IMR-90 (cell line): ENCODE measurements at regions not wholly inside any gene's neighbourhood (a gene's known extent, or its start where the extent isn't known, plus 50 kb on each side); places are given as distances from the start of the nearest gene placed in this dataset.

Experiments
- ATAC-seq: fragments of 200-7000 bp; cut with Tn5 transposase; 2 replicates; pipeline ENCODE4 v1.9.1; 2020; ENCODE audit warnings: low read depth, mild to moderate bottlenecking, moderate library complexity
- BruUV-seq: library from RNA; stranded (reverse); fragments of 400-500 nt; replicated peaks from 2 replicates; lab custom pipeline; 2021; lab: Mats Ljungman, UMichigan
- CTCF ChIA-PET: fragments of 300-600 bp; formaldehyde crosslinking; extraction: SDS; loops from one replicate; lab custom pipeline; 2021; ENCODE audit warnings: antibody characterized with exemption; lab: Yijun Ruan, JAX
- POLR2A ChIA-PET: fragments of 300-600 bp; sonication (Branson Sonifier 250); formaldehyde crosslinking; loops from one replicate; lab custom pipeline; 2022; ENCODE audit warnings: antibody characterized with exemption; ENCODE audit not compliant: unreplicated experiment; lab: Charles Lee
- DNase-seq: peaks from one replicate; pipeline ENCODE4 v3.0.0; 2013
- H2AFZ ChIP-seq: replicated peaks from 2 replicates; pipeline ENCODE3; 2013; ENCODE audit warnings: low read length, mild to moderate bottlenecking; ENCODE audit not compliant: poor library complexity
- H2AK5ac ChIP-seq: 2 replicates; pipeline ENCODE4 v1.6.1; 2013; ENCODE audit warnings: low read depth, low read length, inconsistent platforms
- H2AK9ac ChIP-seq: replicated peaks from 2 replicates; pipeline ENCODE3; 2013; ENCODE audit warnings: mild to moderate bottlenecking, low read depth, low read length, moderate library complexity; ENCODE audit not compliant: poor library complexity
- H2BK120ac ChIP-seq: 2 replicates; pipeline ENCODE4 v1.6.1; 2013; ENCODE audit warnings: low read depth, low read length, inconsistent platforms
- H2BK15ac ChIP-seq: 3 replicates; pipeline ENCODE4 v1.6.1; 2013; ENCODE audit warnings: low read depth, low read length, inconsistent platforms
- H2BK20ac ChIP-seq: 2 replicates; pipeline ENCODE4 v1.6.1; 2013; ENCODE audit warnings: low read depth, mild to moderate bottlenecking, inconsistent platforms, low read length, moderate library complexity
- H2BK5ac ChIP-seq: 2 replicates; pipeline ENCODE4 v1.6.1; 2013; ENCODE audit warnings: mild to moderate bottlenecking, low read depth, low read length, inconsistent platforms; ENCODE audit not compliant: poor library complexity, severe bottlenecking
- H3K14ac ChIP-seq: replicated peaks from 2 replicates; pipeline ENCODE4 v1.6.1; 2013; ENCODE audit warnings: low read depth, low read length, inconsistent platforms
- H3K18ac ChIP-seq: 2 replicates; pipeline ENCODE4 v1.6.1; 2013; ENCODE audit warnings: low read depth, low read length, control low read depth
- H3K23ac ChIP-seq: 2 replicates; pipeline ENCODE4 v1.6.1; 2013; ENCODE audit warnings: low read depth, low read length, inconsistent platforms
- H3K27ac ChIP-seq: 2 replicates; pipeline ENCODE4 v1.5.1; 2013; ENCODE audit warnings: mild to moderate bottlenecking, control low read depth, low read length; ENCODE audit not compliant: insufficient read depth
- H3K27me3 ChIP-seq: 2 replicates; pipeline ENCODE4 v1.6.1; 2013; ENCODE audit warnings: low read length; ENCODE audit not compliant: control insufficient read depth, insufficient read depth
- H3K36me3 ChIP-seq: 2 replicates; pipeline ENCODE4 v1.6.1; 2013; ENCODE audit warnings: low read length, mixed read lengths; ENCODE audit not compliant: control insufficient read depth, insufficient read depth
- H3K4ac ChIP-seq: 2 replicates; pipeline ENCODE4 v1.6.1; 2013; ENCODE audit warnings: low read depth, low read length, inconsistent platforms
- H3K4me1 ChIP-seq: 2 replicates; pipeline ENCODE4 v1.6.1; 2013; ENCODE audit warnings: low read length, mixed read lengths; ENCODE audit not compliant: control insufficient read depth, insufficient read depth
- H3K4me2 ChIP-seq: 2 replicates; pipeline ENCODE4 v1.6.1; 2013; ENCODE audit warnings: low read depth, mild to moderate bottlenecking, control low read depth, low read length, moderate library complexity
- H3K4me3 ChIP-seq: 2 replicates; pipeline ENCODE4 v1.5.1; 2013; ENCODE audit warnings: low read depth, mild to moderate bottlenecking, control low read depth, low read length, moderate library complexity; ENCODE audit not compliant: insufficient read depth
- H3K56ac ChIP-seq: 2 replicates; pipeline ENCODE4 v1.6.1; 2013; ENCODE audit warnings: low read length, inconsistent platforms; ENCODE audit not compliant: insufficient read depth; ENCODE audit errors: extremely low read depth
- H3K79me1 ChIP-seq, 2 experiments: 2 replicates each; pipeline ENCODE4 v1.6.1; 2013; ENCODE audit warnings: low read length in 2 of 2, inconsistent platforms in 1 of 2, low read depth in 1 of 2
- H3K9ac ChIP-seq: 2 replicates; pipeline ENCODE4 v1.6.1; 2013; ENCODE audit warnings: low read depth, low read length, control low read depth
- H3K9me1 ChIP-seq: 2 replicates; pipeline ENCODE4 v1.6.1; 2013; ENCODE audit warnings: low read length, inconsistent platforms; ENCODE audit not compliant: insufficient read depth
- H3K9me3 ChIP-seq: 2 replicates; pipeline ENCODE4 v1.6.1; 2013; ENCODE audit warnings: low read length; ENCODE audit not compliant: control insufficient read depth, insufficient read depth
- H4K20me1 ChIP-seq: 2 replicates; pipeline ENCODE4 v1.6.1; 2013; ENCODE audit warnings: low read length, inconsistent platforms; ENCODE audit not compliant: insufficient read depth
- H4K5ac ChIP-seq: 2 replicates; pipeline ENCODE4 v1.6.1; 2013; ENCODE audit warnings: mild to moderate bottlenecking, low read depth, low read length, control low read depth
- H4K8ac ChIP-seq, 2 experiments: 2 replicates each; pipeline ENCODE4 v1.6.1; 2013; ENCODE audit warnings: low read depth in 2 of 2, low read length in 2 of 2, control low read depth in 1 of 2, inconsistent platforms in 1 of 2
- H4K91ac ChIP-seq: 2 replicates; pipeline ENCODE4 v1.6.1; 2013; ENCODE audit warnings: low read depth, low read length, inconsistent platforms; ENCODE audit not compliant: insufficient read depth
- BHLHE40 ChIP-seq: fragments of 150-350 bp; IDR thresholded peaks from 2 replicates; pipeline ENCODE4 v1.6.1; 2016; ENCODE audit warnings: mild to moderate bottlenecking, low read depth, low read length
- CEBPB ChIP-seq: IDR thresholded peaks from 2 replicates; pipeline ENCODE4 v1.6.1; 2012; ENCODE audit warnings: low read depth, low read length, improper control_type of control experiment
- CHD1 ChIP-seq: IDR thresholded peaks from 2 replicates; pipeline ENCODE4 v1.6.1; 2012; ENCODE audit warnings: low read depth, low read length, improper control_type of control experiment
- CTCF ChIP-seq: conservative IDR thresholded peaks from 2 replicates; pipeline ENCODE4 v1.5.1; 2012; ENCODE audit warnings: mild to moderate bottlenecking, low read depth, low read length, improper control_type of control experiment
- ELK1 ChIP-seq: fragments of 150-350 bp; IDR thresholded peaks from 2 replicates; pipeline ENCODE4 v1.6.1; 2016; ENCODE audit warnings: low read depth, mild to moderate bottlenecking, low read length, moderate library complexity, borderline replicate concordance
- FOS ChIP-seq: fragments of 150-350 bp; IDR thresholded peaks from 2 replicates; pipeline ENCODE4 v1.6.1; 2016; ENCODE audit warnings: low read depth, low read length
- MAFK ChIP-seq: IDR thresholded peaks from 2 replicates; pipeline ENCODE4 v1.6.1; 2012; ENCODE audit warnings: low read depth, low read length, improper control_type of control experiment
- MAZ ChIP-seq: IDR thresholded peaks from 2 replicates; pipeline ENCODE4 v1.6.1; 2012; ENCODE audit warnings: low read depth, mild to moderate bottlenecking, low read length, improper control_type of control experiment, moderate library complexity, borderline replicate concordance
- MXI1 ChIP-seq: IDR thresholded peaks from 2 replicates; pipeline ENCODE4 v1.6.1; 2012; ENCODE audit warnings: low read depth, mild to moderate bottlenecking, low read length, moderate library complexity, borderline replicate concordance
- NFE2L2 ChIP-seq: fragments of 150-350 bp; IDR thresholded peaks from 2 replicates; pipeline ENCODE4 v1.6.1; 2016; ENCODE audit warnings: low read depth, mild to moderate bottlenecking, low read length
- POLR2A ChIP-seq: IDR thresholded peaks from 2 replicates; pipeline ENCODE4 v1.6.1; 2012; ENCODE audit warnings: mild to moderate bottlenecking, low read depth, low read length
- RCOR1 ChIP-seq: IDR thresholded peaks from 2 replicates; pipeline ENCODE4 v1.6.1; 2012; ENCODE audit warnings: mild to moderate bottlenecking, low read length, improper control_type of control experiment; ENCODE audit not compliant: insufficient replicate concordance
- RFX5 ChIP-seq: IDR thresholded peaks from 2 replicates; pipeline ENCODE4 v1.8.0; 2012; ENCODE audit warnings: low read depth, mild to moderate bottlenecking, low read length, moderate library complexity
- SMC3 ChIP-seq: fragments of 150-350 bp; IDR thresholded peaks from 2 replicates; pipeline ENCODE4 v1.6.1; 2016; ENCODE audit warnings: low read depth, mild to moderate bottlenecking, antibody characterized with exemption, low read length, moderate library complexity
- USF2 ChIP-seq: fragments of 150-350 bp; IDR thresholded peaks from 2 replicates; pipeline ENCODE4 v1.6.1; 2017; ENCODE audit warnings: mild to moderate bottlenecking, antibody characterized with exemption, low read length, low read depth
- WGBS, 2 experiments: methylation state at CpG; one replicate each; pipeline versions ENCODE4 v1.1.5 to v1.1.7; 2013; ENCODE audit warnings: missing lambda C conversion rate in 2 of 2; ENCODE audit not compliant: insufficient read length in 1 of 2; ENCODE audit errors: extremely low coverage in 2 of 2; 5-methylcytosine and 5-hydroxymethylcytosine counted together
- dilution Hi-C: fragments of 300-500 bp; cut with HindIII; formaldehyde crosslinking; loops from one replicate; pipeline ENCODE4 v1.14.3; 2018; ENCODE audit warnings: low sequenced_read_pairs; ENCODE audit not compliant: unreplicated experiment
- in situ Hi-C: fragments of 300-500 bp; cut with MboI; formaldehyde crosslinking; loops from 3 replicates; pipeline ENCODE4 v1.14.3; 2019; ENCODE audit warnings: low sequenced_read_pairs, inconsistent platforms, mixed read lengths
- intact Hi-C: fragments of 100-400 bp; cut with micrococcal nuclease; formaldehyde crosslinking; loops from 2 replicates; pipeline ENCODE4 v1.10.0; 2022

- H3K4ac ChIP-seq = no peak overlapping the region
- POLR2A ChIA-PET = no interaction called here
- no peak overlapping the region for H2AK5ac ChIP-seq
- H3K9me1 ChIP-seq = no peaks in the 10 kb centered on the region
- dilution Hi-C loops = no loop called here
- H3K23ac ChIP-seq = no peak overlapping the region
- no peak overlapping the region for H2AK9ac ChIP-seq
- peak overlapping the region; percentile 43; the same call in 1 of the 2 replicates for H3K4me2 ChIP-seq
- H3K56ac ChIP-seq = no peak overlapping the region
- no peak overlapping the region for H3K14ac ChIP-seq
- H3K18ac ChIP-seq = peak overlapping the region; percentile 70; the same call in 1 of the 2 replicates
- no CpG with 5 or more reads among the region's 3 CpGs for WGBS, 2 experiments
- H3K27ac ChIP-seq = peak overlapping the region; percentile 27; the same call in 1 of the 2 replicates
- no peak overlapping the region for H2BK5ac ChIP-seq
- ATAC-seq (no peak), DNase-seq (no peak)
- peaks cover 3% of the 10 kb centered on the region for H3K4me1 ChIP-seq
- no peak overlapping the region for H3K4me3 ChIP-seq
- in situ Hi-C loops = no loop called here
- no peaks in the 10 kb centered on the region for H4K20me1 ChIP-seq
- no peak overlapping the region for H2BK15ac ChIP-seq
- no peak overlapping the region for H4K8ac ChIP-seq
- H3K9ac ChIP-seq = no peak overlapping the region
- no peak overlapping the region for H2AFZ ChIP-seq
- CTCF ChIA-PET = interaction anchor here (1.1 kb wide), 1 partner anchor 560 kb away, joined by 3 read pairs; no protein-coding TSS in a partner anchor
- no peaks in the 10 kb centered on the region for H3K79me1 ChIP-seq
- H3K36me3 ChIP-seq = no peaks in the 10 kb centered on the region
- intact Hi-C loops = loop anchor here (10.0 kb wide), 2 partner anchors 290 to 440 kb away; no protein-coding TSS in a partner anchor
- TF ChIP-seq USF2 = no peak
- TF ChIP-seq CTCF = no peak
- TF ChIP-seq CEBPB = no peak
- TF ChIP-seq MAZ = no peak
- no peak for TF ChIP-seq POLR2A
- no peak for TF ChIP-seq BHLHE40
- TF ChIP-seq ELK1 = no peak
- TF ChIP-seq CHD1 = no peak
- TF ChIP-seq MAFK = no peak
- no peak for TF ChIP-seq RFX5
- TF ChIP-seq RCOR1 = no peak
- TF ChIP-seq NFE2L2 = no peak
- TF ChIP-seq SMC3 = no peak
- TF ChIP-seq FOS = no peak
- no peak for TF ChIP-seq MXI1
- H3K27me3 ChIP-seq = no peaks in the 10 kb centered on the region
- H2BK120ac ChIP-seq = no peak overlapping the region
- H3K9me3 ChIP-seq = no peaks in the 10 kb centered on the region
- no TSS peak for BruUV-seq
- H2BK20ac ChIP-seq = no peak overlapping the region
- H4K5ac ChIP-seq = peak overlapping the region; percentile 50; the same call in 1 of the 2 replicates
- H4K91ac ChIP-seq = no peak overlapping the region
These were observed 907.0 kb downstream of the EPHA4 start for GRCh38 chr2:220665108-220665471.
